NCI-H1436 (cell line): ENCODE measurements at regions not wholly inside any gene's neighbourhood (a gene's known extent, or its start where the extent isn't known, plus 50 kb on each side); places are given as distances from the start of the nearest gene placed in this dataset.
"Not testable (repeated sequence)": the region's sequence is repeated elsewhere in the genome, so short reads cannot be mapped to it uniquely, and the experiment has no call there.

Source experiments
- DNase-seq: peaks from one replicate; lab custom pipeline; 2025; lab: John Stamatoyannopoulos, UW

DNA sequence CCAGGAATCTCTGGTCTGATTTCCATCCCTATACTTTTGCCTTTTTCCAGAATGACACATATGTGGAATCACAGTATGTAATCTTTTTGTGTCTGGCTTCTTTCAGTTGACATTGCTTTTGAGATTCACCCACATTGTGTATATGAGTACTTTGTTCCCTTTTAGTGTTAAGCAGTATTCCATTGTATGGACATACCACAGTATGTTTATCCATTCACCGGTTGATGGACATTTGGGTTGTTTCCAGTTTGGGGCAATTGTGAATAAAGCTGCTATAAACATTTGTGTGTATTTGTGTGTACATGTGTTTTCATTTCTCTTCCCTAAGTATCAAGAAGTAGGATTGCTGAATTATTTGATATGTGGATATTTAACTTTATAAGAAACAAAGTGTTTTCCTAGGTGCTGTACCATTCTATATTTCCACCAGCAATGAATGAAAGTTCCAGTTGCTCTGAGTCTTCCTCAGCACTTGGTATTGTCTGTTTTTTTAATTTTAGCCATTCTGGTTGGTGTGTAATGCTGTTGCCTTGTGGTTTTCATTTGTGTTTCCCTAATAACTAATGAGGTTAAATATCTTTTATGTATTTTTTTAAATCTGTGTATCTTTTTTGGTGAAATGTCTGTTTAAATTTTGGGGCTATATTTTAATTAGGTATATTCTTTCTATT lies 203.5 kb upstream of the HAAO start:
- DNase-seq = no peak

DNA sequence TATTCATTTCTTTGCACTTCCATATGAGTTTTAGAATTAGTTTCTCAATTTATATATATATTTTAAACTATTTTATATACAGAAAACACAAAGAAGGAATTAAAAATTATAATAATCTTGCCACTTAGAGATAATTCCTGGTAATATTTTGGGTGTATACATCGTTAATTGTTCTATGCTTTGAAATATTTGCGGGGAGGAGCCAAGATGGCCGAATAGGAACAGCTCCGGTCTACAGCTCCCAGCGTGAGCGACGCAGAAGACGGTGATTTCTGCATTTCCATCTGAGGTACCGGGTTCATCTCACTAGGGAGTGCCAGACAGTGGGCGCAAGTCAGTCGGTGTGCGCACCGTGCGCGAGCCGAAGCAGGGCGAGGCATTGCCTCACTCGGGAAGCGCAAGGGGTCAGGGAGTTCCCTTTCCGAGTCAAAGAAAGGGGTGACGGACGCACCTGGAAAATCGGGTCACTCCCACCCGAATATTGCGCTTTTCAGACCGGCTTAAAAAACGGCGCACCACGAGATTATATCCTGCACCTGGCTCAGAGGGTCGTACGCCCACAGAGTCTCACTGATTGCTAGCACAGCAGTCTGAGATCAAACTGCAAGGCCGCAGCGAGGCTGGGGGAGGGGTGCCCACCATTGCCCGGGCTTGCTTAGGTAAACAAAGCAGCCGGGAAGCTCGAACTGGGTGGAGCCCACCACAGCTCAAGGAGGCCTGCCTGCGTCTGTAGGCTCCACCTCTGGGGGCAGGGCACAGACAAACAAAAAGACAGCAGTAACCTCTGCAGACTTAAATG lies 197.1 kb upstream of the HAAO start:
- not testable (repeated sequence) for DNase-seq

DNA sequence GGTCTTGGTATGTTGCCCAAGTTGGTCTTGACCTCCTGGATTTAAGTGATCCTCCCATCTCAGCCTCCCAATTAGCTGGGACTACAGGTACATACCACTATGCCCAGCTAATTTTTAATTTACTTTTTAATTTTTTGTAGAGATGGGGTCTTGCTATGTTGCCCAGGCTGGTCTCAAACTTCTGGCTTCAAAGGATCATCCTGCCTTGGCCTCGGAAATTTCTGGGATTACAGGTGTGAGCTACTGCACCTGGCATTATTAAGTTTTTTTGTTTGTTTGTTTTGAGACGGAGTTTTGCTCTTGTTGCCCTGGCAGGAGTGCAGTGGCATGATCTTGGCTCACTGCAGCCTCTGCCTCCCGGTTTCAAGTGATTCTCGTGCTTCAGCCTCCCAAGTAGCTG lies 195.7 kb upstream of the HAAO start:
- not testable (repeated sequence) for DNase-seq

DNA sequence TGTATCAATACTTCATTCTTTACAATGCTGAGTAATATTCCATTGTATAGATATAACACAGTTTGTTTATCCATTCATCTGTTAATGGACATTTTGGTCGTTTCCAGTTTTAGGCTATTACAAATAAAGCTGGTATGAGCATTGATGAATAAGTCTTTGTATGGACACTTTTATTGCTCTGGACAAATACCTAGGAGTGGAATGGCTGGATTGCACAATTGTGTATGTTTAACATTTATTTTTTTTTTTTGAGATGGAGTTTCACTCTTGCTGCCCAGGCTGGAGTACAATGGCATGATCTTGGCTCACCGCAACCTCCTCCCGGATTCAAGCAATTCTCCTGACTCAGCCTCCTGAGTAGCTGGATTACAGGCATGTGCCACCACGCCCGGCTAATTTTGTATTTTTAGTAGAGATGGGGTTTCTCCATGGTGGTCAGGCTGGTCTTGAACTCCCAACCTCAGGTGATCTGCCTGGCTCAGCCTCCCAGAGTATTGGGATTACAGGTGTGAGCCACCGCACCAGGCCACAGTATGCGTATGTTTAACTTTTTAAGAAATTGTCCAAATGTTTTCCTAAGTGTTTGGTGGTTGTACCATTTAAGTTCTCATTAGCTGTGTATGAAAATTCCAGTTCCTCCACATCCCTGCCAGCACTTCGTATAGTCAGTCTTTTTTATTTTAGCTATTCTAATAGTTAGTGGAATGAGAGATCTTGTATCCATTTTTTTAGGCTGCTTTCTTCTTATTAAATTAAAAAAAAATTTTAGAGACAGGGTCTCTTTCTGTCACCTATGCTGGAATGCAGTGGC lies 194.9 kb upstream of the HAAO start:
- no peak for DNase-seq

DNA sequence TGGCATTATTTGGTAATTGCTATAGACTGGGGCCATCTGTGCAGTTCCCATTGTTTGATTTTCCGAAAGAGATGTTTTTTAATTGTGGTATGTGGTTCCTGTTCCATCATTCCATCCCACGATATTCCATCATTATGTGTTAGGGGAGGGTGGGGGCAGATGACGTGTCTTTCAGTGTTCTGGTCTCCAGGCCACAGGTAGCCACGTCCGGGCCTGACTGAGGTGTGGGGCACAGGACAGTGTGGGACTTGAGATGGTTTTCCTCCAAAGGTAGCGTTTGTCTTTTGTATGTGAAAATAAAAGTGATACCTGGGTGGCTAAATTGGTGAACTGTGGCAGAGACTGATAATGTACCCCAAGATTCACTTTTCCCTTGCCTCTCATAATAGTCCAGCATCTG lies 192.2 kb upstream of the HAAO start:
- DNase-seq = no peak

DNA sequence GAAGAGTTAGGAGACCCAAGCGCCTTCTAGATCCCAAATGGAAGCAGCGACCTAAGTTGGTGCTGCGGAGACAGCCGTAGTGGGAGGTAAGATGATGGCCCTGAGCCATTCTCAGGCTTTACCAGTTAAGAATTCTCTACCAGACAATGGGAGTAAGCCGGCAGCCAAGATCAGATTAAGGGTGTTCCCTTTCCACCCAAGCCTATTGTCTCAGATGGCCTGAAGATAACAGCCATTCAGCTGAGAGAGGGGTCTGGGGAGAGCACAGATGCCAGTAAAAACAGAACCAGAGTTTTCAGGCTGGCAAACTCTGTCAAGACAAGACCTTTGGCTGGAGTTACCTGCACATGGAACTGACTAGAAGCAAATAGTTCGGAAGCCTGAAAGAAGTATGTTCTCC lies 191.7 kb upstream of the HAAO start:
- DNase-seq = no peak

DNA sequence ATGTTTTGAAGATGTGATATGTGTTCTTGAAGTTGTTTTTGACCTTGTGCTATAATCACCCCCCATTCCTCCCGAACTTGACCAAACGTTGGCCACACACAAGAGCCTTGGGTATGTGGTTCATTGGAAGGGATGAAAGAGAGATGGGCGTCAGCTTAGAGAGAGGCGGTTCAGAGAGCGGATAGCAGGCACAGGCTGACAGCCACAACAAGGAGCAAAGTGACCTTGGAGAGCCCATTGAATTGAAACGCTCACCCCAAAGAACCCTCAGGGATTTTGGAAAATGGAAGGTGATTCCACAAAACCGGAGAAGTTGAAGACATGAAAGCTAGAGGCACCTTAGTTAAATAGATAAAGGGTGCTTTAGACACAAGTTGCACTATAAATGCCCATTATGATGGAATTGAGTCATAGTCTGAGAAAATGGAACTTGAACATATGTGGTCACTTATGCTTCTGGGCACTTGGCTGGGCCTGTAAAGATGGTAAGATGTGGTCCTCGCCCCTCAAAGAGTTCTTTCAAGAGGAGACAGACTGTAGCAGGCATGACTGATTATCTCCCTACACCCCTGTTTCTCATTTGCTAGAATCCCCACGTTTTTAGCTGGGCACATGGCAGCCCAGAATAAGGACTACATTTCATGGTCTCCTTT lies 188.5 kb upstream of the HAAO start:
- DNase-seq = no peak

DNA sequence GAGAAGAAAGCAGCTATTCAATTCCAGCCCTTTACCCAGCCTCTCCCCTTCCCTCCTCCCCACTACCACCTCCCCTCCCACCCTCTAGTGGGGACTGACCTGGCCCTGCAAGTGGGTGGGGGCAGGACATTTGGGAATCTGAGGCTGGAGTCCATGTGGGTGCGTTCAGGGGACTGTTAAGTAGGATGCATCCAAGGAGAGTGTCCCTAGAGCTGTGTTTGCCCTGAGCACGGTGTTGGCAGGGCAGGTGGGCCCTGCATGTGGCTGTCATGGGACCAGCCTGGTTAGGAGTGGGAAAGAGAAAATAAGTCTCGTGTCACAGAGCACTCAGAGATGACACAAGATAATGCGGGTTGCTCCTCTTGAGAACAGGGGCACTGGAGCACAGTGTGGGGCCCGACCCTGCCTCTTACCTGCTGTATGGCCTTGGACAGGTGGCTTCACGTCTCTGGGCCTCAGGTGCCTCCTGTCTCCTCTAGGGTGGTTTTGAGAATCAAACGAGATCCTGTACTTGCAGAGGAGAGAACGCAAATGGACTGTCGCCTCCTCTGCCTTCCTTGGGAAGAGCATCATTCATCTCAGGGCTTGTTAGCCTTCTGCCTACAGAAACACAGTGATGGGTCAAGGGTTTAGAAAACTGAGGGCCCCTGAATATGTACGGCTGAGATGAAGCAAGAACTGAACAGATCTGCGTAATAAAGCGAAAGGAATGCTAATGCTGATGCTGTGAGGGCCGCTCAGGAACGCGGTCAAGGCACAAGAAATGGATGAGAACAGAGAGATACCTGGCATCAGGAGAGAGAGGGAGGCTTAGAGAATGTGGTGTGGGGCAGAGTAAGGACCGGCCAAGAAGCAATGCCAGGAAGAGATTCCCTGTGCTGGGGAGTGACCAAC lies 187.7 kb upstream of the HAAO start:
- no peak for DNase-seq

DNA sequence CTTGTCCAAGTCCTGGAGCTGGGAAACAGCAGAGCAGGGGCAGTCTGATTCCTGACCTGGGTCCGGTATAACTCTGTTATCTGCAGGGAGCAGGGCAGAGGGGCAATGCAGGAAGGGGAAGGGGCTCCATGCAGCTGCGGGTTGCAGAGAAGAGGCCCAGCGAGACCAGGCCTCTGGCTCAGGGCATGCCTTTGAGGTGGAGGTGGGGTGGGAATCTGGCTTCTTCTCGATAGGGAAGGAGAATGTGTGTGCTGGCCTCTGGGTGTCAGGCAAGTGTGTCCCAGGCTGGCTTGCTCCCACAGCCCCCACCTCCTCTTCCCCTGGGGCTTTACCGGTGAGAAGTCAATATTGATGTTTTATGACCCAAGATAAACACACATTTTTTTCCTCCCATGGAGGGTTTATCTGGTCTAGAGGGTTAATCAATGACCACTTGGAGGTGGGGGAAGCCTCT lies 187.1 kb upstream of the HAAO start:
- no peak for DNase-seq

DNA sequence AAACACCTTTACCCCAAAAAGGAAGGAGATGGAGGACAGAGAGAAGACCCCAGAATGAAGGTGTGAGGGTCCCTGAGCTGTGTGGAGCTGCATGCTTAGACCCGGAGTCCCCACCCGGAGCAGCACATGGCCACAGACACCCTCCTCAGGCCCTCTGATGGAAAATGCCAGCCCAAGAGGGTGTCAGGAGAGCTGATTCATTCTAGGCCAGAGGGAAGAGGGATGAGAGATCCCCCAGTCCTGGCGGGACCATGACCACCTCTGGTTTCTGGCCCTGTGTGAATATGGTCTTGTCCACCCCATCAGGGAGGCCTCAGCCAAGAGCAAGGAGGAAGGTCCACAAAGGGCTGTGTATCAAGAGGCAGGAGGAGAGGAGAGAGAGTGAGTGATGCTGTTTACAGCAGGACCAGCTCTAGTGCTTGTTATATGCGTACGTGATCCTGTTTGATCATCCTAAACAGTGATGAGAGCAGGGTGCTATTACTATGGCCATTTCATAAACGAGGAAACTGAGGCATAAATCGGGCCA lies 186.6 kb upstream of the HAAO start:
- DNase-seq = no peak

DNA sequence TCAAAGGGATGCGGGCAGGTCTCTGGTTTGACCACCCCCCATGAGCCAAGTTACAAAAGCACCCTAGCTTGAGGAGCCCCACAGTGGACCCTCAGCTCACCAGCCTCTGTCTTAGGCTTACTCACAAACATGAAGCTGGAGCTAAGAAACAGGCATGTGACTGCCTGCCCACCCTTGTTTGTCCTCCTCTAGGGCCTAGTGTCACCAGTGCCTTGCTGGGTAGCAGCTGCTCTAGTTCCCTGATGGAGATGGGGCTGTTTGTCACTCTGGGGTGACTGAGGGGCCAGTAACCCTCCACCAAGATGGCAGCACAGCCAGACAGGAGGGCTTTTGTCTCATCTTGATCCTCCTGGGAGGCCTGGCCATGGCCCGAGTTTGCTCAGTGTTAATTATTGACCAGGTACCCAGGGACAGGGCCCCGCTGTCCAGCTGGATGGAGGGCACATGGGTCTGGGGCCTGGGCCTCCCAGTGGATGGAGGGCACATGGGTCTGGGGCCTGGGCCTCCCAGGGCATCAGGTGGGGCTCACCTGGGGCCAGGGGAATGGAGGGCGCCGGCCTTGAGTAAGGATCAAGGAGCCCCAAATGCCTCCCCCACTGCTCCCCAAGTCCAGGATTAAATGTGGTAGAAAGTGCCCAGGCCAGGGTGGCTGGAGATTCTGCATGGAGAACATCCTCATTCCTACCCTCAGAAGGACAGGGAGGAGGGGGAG lies 185.9 kb upstream of the HAAO start:
- no peak for DNase-seq

DNA sequence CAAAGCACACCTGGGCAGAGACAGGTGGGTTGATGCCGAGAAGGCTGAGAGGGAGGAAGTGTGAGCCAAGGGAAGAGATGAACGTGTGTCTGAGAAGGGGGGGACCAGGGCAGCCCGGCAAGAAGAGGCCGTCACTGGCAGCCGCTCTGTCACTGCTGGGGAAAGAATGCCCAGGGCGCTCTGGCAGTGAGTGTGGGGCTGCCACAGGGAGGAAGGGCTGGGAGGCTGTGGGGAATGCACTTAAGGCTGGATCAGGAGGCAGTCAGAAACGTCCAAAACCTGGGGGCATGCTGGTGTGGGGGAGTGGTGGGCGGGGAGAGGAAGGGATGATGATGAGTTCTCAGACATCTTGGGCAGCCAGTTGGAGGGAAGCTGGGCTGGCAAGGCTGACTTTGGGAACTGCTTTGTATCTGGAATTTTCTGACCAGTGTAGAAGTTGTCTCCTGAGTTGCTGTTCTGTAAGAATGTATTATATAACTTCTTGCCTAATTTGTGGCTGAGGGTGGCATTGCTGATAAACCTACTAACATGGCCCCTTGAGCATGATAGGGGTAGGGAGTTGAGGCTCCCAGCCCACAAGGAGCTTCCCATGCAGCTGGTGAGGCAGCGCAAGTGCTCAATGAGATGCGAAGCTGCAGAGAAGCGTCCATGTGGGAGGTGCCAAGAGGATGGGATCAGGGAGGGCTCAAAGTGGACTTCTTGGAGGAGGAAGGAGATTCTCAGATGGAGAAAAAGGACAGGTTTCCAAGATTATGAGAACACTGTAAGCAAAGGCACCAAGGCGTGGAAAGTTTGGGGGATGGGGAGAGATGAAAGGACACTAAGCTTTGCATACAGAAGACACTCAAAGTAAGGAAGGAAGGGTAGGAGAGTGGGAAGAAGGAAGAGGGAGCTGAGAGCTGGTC lies 185.1 kb upstream of the HAAO start:
- DNase-seq = no peak

DNA sequence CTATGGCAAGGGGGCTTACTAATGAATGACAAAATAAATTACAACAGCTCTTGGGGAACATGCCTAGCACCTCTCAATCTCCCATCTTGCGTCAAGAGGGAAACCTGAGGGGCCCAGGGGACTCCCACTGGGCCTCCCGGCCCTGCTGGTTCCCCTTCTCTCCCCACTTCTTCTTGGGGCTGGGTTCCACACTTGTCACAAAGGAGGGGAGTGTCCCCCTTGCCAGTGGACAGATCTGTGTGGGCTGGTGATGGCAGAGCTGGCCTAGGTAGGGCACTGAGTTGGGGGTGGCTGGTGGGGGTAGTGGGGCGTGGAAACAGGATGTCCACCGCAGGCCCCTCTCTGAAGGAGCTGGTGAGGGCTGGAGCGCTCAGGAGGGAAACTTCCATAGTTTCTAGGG lies 184.0 kb upstream of the HAAO start:
- DNase-seq = no peak

DNA sequence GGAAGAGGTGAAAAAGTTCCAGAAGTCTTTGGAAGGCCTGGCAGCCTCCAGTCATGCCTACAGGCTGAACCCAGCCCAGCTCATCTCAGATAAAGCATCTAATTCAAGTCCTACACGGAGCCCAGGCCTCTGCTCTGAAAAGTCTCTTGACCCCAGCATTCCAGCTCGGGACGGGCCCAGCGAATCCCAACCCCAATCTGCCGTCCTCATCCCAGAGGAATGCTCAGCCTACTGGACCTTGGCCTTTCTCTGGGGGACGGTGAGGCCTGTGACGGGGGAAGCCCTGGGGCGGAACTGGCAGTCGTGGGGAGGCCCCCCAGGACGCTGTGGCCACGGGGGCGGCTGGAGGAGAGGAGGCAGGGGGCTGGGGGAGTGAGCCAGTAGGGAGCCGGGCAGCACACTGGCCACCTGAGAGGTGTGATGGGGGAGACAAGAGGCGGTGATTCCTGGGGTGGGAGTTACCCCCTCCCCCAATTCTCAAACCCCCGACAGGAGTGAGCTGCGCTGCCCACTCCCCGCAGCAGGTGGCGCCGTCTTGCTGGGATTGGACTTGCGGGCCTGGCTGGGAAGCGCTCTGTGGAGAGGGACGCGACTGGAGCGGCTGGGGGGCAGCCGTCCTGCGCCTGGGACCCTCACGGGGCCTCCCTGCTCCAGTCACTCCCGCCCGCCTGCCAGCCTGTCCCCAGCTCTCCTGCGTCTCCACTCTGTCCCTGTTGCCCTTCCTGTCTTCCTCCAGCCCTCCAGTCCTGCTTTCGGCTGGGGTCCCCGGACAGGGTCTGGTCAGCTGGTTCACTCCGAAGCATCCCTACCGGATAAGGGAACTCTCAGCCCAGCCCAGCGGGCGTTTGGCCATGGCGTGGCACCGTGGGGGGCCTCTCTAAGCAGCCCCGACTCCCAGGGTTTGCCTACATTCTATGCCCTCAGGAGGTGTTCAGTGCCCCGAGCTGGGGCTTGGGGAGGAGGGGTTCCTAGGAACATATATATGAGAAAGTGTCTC lies 182.6 kb upstream of the HAAO start:
- peak; percentile 29 for DNase-seq

DNA sequence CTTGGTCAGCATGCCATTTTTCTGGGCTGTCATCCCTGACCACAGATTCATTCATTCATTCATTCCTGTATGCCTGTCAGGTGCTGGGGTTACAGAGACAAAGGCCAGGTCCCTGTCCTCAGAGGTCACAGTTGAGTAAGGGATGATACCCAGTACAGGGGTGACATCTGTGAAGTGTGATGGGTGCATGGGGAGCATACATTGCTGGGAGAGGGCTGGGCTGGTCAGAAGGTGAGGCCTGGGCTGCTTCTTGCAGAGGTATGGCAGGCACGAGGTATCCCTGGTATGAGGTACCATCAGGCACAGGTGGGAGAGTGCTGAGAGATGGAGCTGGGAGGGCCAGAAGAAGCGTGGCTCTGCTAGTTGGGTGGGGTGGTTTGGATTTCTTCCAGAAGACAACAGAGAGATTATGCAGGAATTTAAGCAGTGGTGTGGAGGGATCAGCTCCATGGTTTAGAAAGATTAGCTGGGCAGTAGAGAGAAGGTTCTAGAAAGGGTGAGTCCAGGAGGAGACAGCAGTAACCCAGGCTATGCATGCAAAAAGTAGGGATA lies 181.9 kb upstream of the HAAO start:
- DNase-seq = no peak

DNA sequence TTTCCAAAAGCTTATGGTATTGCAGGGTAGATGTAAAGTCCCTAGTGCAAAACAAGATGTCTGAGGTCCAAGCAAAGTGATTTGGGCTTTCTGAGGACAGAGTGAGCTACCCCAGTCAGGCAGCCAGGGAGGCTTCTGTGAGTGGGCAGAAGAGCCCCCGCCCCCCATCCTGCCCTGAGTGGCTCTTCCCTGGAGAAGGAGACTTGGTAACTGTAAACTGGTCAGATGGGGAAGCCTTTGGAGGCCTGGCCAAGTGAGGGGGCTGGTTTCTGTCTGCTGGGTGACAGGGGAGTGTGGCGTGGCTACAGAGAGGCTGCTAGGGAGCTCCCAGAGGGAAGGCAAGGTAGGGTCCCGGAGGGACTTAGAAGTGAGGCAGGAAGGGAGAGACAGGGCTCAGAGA lies 181.3 kb upstream of the HAAO start:
- no peak for DNase-seq

DNA sequence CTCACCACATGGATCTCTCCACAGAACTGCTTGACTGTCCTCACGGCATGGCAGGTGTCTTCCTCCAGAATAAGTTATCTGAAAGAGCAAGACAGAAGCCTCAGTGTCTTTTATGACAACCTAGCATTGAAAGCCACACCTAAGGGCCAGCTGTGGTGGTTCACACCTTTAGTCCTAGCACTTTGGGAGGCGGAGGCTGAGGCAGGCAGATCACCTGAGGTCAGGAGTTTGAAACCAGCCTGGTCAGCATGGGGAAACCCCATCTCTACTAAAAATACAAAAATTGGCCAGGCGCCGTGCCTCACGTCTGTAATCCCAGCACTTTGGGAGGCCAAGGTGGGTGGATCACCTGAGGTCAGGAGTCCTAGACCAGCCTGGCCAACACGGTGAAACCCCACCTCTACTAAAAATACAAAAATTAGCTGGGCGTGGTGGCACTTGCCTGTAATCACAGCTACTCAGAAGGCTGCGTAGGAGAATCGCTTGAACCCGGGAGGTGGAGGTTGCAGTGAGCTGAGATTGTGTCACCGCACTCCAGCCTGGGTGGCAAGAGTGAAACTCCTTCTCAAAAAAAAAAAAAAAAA lies 180.6 kb upstream of the HAAO start:
- DNase-seq = not testable (repeated sequence)
